ENCODE measurements at regions not wholly inside any gene's neighbourhood (a gene's known extent, or its start where the extent isn't known, plus 50 kb on each side); places are given as distances from the start of the nearest gene placed in this dataset.

GRCh38 chr9:28127101-28127500 is 553.8 kb upstream of the C9orf72 start:
- no peak overlapping the region for H3K4me3 ChIP-seq
- no peak overlapping the region for H2AFZ ChIP-seq (ENCODE audit: low read depth, low read length)
- no peak overlapping the region for H3K4me2 ChIP-seq (ENCODE audit: insufficient read depth, low read length)
- no peaks in the 10 kb centered on the region for H3K9me1 ChIP-seq (ENCODE audit: control insufficient read depth, insufficient read depth, low read length)
- H3K79me2 ChIP-seq (ENCODE audit: control insufficient read depth, insufficient read depth, low read length): no peaks in the 10 kb centered on the region
- DNase-seq (ENCODE audit: extremely low read depth in 1 of 4, low spot score in 3 of 4): no peak
- ChIA-PET POLR2A (no interaction called here), CTCF (ENCODE audit: low intra/inter-chr PET ratio) (no interaction called here)
- no peaks in the 10 kb centered on the region for H4K20me1 ChIP-seq (replicated peaks; ENCODE audit: control insufficient read depth, insufficient read depth, low read length)
- H3K27me3 ChIP-seq (ENCODE audit: control insufficient read depth in 2 of 2, insufficient read depth in 2 of 2, low read length in 2 of 2): no peaks in the 10 kb centered on the region
- no peak overlapping the region for H3K27ac ChIP-seq (ENCODE audit: extremely low read depth, low read depth, low read length)
- intact Hi-C loops (cut with micrococcal nuclease) (no loop called here), in situ Hi-C loops (cut with MboI) (no loop called here)
- ATAC-seq: no peak
- no peaks in the 10 kb centered on the region for H3K36me3 ChIP-seq (ENCODE audit: control insufficient read depth, insufficient read depth, low read length)
- FAIRE-seq: no peak
- no TSS peak for BruUV-seq (replicated peaks)
- H3K9ac ChIP-seq (ENCODE audit: insufficient read depth in 1 of 2, low read depth in 2 of 2, low read length in 2 of 2): no peak overlapping the region
- 0% methylated on average over 2 of the region's 3 CpGs for WGBS (ENCODE audit: insufficient coverage, low coverage, missing lambda C conversion rate)
- no peaks in the 10 kb centered on the region for H3K4me1 ChIP-seq (replicated peaks in 1 of 2; ENCODE audit: control insufficient read depth in 2 of 2, insufficient read depth in 2 of 2, low read length in 2 of 2)
- H3K9me3 ChIP-seq (replicated peaks; ENCODE audit: control insufficient read depth, insufficient read depth, low read depth, low read length): no peaks in the 10 kb centered on the region
- TF ChIP-seq, protein P1, sequence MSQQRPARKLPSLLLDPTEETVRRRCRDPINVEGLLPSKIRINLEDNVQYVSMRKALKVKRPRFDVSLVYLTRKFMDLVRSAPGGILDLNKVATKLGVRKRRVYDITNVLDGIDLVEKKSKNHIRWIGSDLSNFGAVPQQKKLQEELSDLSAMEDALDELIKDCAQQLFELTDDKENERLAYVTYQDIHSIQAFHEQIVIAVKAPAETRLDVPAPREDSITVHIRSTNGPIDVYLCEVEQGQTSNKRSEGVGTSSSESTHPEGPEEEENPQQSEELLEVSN (IDR thresholded peaks at IDR 0.05; ENCODE audit: borderline replicate concordance in 1 of 2, extremely low read depth in 1 of 2, insufficient read depth in 1 of 2, insufficient read length in 1 of 2, low read depth in 1 of 2, low read length in 1 of 2, poor library complexity in 1 of 2, severe bottlenecking in 1 of 2): no peak
- TF ChIP-seq FOXA3 (CRISPR knock-in tag; conservative IDR thresholded peaks at IDR 0.05 in 1 of 2, IDR thresholded peaks at IDR 0.05 in 1 of 2): no peak
- TF ChIP-seq ZBTB8A (IDR thresholded peaks at IDR 0.05; ENCODE audit: partially characterized antibody): no peak
- no peak for TF ChIP-seq ATF2 (CRISPR knock-in tag; IDR thresholded peaks at IDR 0.05)
- TF ChIP-seq MCM2 (IDR thresholded peaks at IDR 0.05; ENCODE audit: low read depth): no peak
- TF ChIP-seq MAZ (CRISPR knock-in tag; conservative IDR thresholded peaks at IDR 0.05 in 1 of 2, IDR thresholded peaks at IDR 0.05 in 1 of 2): no peak
- TF ChIP-seq BDP1 (IDR thresholded peaks at IDR 0.05; ENCODE audit: insufficient read depth, insufficient read length): no peak

Measured in K562 (cell line).